Right atrium auricular region (tissue), 2 donors: ENCODE measurements at regions not wholly inside any gene's neighbourhood (a gene's known extent, or its start where the extent isn't known, plus 50 kb on each side); places are given as distances from the start of the nearest gene placed in this dataset.

Source experiments
- DNase-seq: peaks from one replicate; pipeline ENCODE4 v3.0.0-alpha.2; 2019; ENCODE audit warnings: low spot score
- H3K27ac ChIP-seq, 2 donors: fragments of 200-600 bp; sonication (generic); 1 replicate in 1 of 2; 2 replicates in 1 of 2; pipeline ENCODE4 v1.5.1; 2016 to 2019
- H3K27me3 ChIP-seq, 2 donors: fragments of 200-600 bp; sonication (generic); one replicate each; pipeline versions ENCODE4 v1.5.1 to v1.6.0; 2017 to 2019
- H3K36me3 ChIP-seq: fragments of 200-600 bp; sonication (generic); one replicate; pipeline ENCODE4 v1.5.1; 2016
- H3K4me1 ChIP-seq, 2 donors: fragments of 200-600 bp; sonication (generic); one replicate each; pipeline versions ENCODE4 v1.5.1 to v1.6.0; 2017 to 2019
- H3K4me3 ChIP-seq, 2 donors: fragments of 200-600 bp; sonication (generic); 1 replicate in 1 of 2; 2 replicates in 1 of 2; pipeline ENCODE4 v1.5.1; 2017 to 2019; ENCODE audit warnings: mild to moderate bottlenecking in 1 of 2, moderate library complexity in 1 of 2
- H3K9me3 ChIP-seq, 2 donors: fragments of 200-600 bp; sonication (generic); one replicate each; pipeline ENCODE4 v1.5.1; 2019
- TF ChIP-seq, protein P1 (sequence below), 2 donors: fragments of 200-600 bp; sonication (generic); IDR thresholded peaks; one replicate each; pipeline ENCODE4 v1.5.1; 2019; ENCODE audit warnings: antibody characterized with exemption in 2 of 2

DNA sequence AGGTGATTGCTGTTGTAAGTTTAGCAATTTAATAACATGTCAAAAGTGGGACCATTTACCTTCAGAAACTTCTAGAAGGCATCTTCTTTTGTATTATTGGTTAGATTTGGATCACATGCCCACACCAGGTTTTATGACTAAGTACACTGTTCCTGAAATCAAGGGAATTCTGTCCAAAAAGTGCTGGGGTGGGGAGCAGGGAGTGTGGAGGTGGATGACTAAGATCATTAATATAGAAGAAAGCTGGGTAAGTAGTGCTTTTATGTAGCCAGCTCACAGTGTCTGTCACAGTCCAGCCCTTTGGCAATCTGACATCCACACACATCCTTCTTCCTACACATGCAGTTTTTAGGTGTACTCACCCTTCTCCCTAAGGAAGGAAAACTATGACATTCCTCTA is 120.0 kb downstream of the TMCO5A start:
- H3K9me3 ChIP-seq = no peaks in the 10 kb centered on the region
- H3K27me3 ChIP-seq = no peaks in the 10 kb centered on the region
- no peaks in the 10 kb centered on the region for H3K36me3 ChIP-seq
- TF ChIP-seq, protein P1, sequence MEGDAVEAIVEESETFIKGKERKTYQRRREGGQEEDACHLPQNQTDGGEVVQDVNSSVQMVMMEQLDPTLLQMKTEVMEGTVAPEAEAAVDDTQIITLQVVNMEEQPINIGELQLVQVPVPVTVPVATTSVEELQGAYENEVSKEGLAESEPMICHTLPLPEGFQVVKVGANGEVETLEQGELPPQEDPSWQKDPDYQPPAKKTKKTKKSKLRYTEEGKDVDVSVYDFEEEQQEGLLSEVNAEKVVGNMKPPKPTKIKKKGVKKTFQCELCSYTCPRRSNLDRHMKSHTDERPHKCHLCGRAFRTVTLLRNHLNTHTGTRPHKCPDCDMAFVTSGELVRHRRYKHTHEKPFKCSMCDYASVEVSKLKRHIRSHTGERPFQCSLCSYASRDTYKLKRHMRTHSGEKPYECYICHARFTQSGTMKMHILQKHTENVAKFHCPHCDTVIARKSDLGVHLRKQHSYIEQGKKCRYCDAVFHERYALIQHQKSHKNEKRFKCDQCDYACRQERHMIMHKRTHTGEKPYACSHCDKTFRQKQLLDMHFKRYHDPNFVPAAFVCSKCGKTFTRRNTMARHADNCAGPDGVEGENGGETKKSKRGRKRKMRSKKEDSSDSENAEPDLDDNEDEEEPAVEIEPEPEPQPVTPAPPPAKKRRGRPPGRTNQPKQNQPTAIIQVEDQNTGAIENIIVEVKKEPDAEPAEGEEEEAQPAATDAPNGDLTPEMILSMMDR (IDR thresholded peaks at IDR 0.05) = no peak
- no peaks in the 10 kb centered on the region for H3K4me1 ChIP-seq
- H3K27ac ChIP-seq = no peak overlapping the region
- no peak overlapping the region for H3K4me3 ChIP-seq
- no peak for DNase-seq

DNA sequence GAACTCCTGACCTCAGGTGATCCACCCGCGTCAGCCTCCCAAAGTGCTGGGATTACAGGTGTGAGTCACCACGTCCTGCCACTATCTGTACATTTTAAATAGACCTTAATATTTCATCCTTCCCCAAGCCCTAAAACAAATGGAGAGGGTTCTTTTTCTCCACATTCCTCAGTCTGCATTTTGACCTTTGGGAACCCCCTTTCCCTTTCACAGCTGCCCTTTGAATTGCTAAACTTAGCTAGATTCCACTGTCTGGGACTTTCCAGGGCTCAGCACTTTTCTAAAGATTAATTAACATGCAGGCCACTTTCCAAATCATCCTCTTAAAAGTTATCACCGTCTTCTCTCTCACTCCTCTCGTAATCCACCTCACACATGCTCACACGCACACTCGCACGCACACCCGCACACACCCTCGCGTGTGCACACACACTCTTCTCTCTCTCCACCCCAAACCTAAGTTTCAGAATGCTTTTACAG is 124.2 kb downstream of the TMCO5A start:
- Histone ChIP-seq H3K36me3 (no peaks in the 10 kb centered on the region), H3K27ac (no peak overlapping the region), H3K9me3 (no peaks in the 10 kb centered on the region), H3K4me1 (no peaks in the 10 kb centered on the region), H3K4me3 (no peak overlapping the region), H3K27me3 (no peaks in the 10 kb centered on the region)
- DNase-seq = no peak
- TF ChIP-seq, protein P1 (IDR thresholded peaks at IDR 0.05) = no peak

DNA sequence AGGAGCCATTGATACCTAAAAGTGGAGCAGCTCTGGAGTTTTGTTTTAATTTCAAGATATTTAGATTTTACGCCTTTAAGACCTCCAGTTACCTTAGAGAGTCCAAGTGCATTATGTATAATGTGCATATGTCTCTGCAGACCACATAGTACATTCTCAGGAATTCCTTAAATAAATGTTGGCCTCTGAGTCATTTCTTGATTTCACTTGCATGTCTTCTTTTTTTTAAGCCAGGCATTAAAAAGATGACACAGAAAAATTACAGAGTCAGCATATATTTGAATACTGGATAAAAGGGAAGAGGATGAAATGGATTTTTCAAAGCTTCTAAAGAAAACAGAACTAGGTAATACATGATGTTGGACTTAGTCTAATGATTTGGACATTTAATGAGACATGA is 125.2 kb downstream of the TMCO5A start:
- Histone ChIP-seq H3K9me3 (no peaks in the 10 kb centered on the region), H3K4me1 (no peaks in the 10 kb centered on the region), H3K27me3 (no peaks in the 10 kb centered on the region), H3K4me3 (no peak overlapping the region), H3K27ac (no peak overlapping the region), H3K36me3 (no peaks in the 10 kb centered on the region)
- TF ChIP-seq, protein P1 (IDR thresholded peaks at IDR 0.05) = no peak
- no peak for DNase-seq

DNA sequence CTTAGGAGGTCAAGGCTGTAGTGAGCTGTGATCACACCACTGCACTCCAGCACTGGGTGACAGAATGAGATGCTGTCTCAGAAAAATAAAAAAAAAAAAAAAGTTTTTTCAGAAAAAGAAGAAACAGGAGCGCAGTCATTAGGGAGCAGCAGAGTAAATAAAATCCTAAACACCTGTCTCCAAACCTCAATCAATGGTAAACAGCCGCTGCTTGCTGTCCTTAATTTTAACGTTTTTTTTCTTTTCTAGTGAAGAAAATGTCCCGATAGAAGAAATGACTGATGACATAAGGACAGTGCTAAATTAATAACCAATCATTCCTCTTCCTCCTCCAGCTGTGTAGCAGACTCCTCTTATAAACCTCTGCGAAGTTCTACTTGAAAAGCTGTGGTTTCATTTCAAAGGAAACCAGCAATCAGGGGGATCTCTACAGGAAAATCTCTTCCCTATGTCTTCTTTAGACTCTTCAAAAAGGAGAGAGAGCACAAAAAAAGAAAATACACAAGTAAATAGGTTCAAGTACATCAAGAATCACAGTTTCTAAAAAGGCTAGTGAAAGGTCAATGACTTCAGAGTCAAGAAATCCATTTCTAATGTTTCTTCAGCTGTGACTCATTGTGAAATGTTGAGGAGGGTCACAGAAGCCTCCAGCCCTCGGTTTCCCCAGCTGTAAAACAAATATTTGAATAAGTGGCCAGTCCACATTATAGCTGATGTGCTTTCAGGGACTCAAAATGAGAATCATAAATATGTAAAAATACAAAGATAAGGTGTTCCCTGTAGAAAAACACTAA is 127.6 kb downstream of the TMCO5A start:
- H3K4me3 ChIP-seq = no peak overlapping the region
- H3K27ac ChIP-seq = no peak overlapping the region

DNA sequence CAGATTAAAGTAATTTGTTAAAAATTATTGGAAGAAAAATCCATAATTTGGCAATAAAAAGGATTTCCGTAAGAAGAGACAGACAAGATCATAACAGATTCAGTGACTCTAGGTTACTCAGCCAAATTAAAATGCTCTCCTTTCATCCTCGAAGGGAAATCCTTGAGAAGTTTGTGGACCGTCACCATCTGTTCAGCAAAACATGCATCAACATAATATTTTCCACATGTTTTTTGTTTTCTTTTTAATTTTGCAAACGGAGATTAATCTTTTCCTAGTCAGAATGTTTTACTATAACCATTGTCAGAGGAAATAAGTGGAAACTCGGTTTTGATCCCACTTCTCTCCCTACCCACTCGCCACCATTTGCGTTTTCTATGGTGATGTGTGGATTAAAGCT is 128.3 kb downstream of the TMCO5A start:
- no peak for DNase-seq
- TF ChIP-seq, protein P1 (IDR thresholded peaks at IDR 0.05) = no peak
- Histone ChIP-seq H3K4me3 (no peak overlapping the region), H3K9me3 (no peaks in the 10 kb centered on the region), H3K27me3 (no peaks in the 10 kb centered on the region), H3K27ac (no peak overlapping the region), H3K4me1 (no peaks in the 10 kb centered on the region), H3K36me3 (no peaks in the 10 kb centered on the region)

More for the DNA sequence above, 127.6 kb downstream of the TMCO5A start:
- Histone ChIP-seq H3K4me1 (no peaks in the 10 kb centered on the region), H3K36me3 (no peaks in the 10 kb centered on the region), H3K9me3 (no peaks in the 10 kb centered on the region), H3K27me3 (no peaks in the 10 kb centered on the region)
- TF ChIP-seq, protein P1 (IDR thresholded peaks at IDR 0.05) = no peak
- no peak for DNase-seq
